GM19043 (cell line): ENCODE measurements at regions not wholly inside any gene's neighbourhood (a gene's known extent, or its start where the extent isn't known, plus 50 kb on each side); places are given as distances from the start of the nearest gene placed in this dataset.

Experiments
- ATAC-seq: cut with Tn5 transposase; IDR thresholded peaks from one replicate; pipeline ENCODE4 v1.9.1; 2021; ENCODE audit warnings: low read depth; ENCODE audit not compliant: unreplicated experiment

- ATAC-seq: no peak
These were observed 481.2 kb downstream of the OTOL1 start for GRCh38 chr3:161977850-161978249.

DNA sequence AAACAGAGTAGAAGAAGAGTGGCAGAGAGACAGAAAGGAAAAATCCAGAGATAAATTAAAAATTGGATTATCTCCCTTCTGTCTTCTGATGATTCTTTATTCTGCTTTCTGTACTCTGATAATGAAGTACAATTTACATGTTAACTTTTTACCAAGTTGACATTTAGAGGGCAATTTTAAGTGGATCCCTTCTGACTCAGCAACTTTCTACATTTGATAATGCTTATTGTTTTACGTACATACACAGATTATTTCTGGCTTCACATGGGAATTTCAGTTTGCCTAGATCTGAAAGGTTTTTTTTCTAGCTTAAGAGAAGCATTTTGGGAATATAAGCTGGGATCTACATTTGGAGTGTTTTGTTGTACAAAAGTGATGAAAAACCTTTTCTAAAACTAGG lies 491.3 kb downstream of the OTOL1 start:
- no peak for ATAC-seq

- no peak for ATAC-seq
These were observed 492.4 kb downstream of the OTOL1 start for GRCh38 chr3:161989012-161989411.

GRCh38 chr3:161990036-161990435 lies 493.4 kb downstream of the OTOL1 start:
- ATAC-seq: no peak

DNA sequence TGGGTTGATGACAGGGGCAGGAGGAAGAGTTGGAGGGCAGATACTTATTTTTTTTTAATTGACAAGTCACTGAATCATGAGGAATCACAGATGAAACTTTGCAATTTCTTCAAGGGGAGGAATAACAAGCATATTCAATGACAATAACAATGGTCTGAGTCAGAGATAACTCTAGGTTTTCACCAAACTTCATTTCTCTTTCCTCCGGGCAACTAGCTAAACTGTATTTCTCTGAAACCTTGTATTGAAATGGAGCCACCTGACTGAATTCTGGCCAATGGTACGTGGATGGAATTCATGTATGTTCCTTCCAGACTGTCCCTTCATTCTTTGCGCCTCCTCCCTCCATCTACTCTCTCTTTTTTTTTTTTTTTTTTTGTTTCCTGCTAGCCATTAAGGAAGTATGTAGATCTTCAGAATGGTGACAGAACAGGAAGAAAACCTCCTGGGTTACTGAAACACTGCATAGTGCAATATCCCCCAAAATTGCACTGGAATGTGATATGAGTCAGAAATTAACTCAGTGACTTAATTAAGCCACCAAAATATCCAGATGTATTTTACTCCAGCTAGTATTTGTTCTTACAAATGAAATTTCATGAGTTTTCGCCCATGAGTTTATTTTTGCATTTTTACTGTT lies 495.4 kb downstream of the OTOL1 start:
- ATAC-seq: no peak

DNA sequence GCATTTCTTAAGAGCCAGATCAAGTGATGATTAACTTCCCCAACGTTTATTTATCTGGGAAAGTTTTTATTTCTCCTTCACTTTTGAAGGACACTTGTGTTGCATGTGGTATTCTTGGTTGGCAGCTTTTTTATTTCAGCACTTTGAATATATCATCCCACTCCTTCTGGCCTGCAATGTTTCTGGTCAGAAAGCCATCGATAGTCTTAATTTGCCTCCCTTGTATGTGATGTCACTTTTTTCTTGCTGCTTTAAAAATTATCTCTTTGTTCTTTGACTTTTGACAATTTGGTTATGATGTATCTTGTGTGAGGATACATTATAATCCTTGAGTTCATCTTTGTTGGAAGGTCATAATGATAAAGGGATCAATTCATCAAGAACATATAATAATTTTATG lies 503.2 kb downstream of the OTOL1 start:
- ATAC-seq: no peak

DNA sequence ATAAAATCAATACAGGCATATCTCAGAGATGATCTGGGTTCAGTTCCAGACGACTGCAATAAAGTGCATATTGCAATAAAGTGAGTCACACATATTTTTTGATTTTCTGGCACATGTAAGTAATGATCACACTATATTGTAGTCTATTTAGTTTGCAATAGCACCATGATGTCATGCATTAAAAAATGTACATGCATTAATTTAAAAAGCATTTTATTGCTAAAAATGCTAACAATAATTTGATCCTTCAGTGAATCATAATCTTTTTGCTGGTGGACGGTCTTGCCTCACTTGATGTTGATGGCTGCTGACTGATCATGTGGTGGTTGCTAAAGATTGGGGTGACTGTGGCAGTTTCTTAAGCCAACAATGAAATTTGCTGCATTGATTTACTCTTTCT lies 511.1 kb downstream of the OTOL1 start:
- no peak for ATAC-seq

- ATAC-seq: no peak
These were observed 516.0 kb downstream of the OTOL1 start for GRCh38 chr3:162012633-162013032.

DNA sequence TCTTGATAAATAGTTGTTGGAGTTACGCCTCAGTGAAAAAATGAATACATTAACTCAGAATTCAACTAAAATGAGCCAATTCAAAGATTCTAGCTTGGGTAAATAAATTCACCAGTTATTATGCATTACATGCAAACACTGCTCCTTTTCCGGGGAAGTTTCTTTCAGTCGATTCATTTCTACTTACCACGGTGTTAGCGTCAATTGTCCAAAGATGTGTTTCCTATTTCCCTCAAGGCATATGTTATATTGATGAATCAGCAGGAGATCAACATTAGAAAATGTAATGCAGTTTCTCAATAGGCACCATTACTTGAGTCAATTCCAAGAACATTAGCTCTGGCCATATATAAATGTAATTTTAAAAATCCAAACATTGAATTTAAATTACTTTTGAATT lies 517.7 kb downstream of the OTOL1 start:
- no peak for ATAC-seq

GRCh38 chr3:162015856-162016255 lies 519.2 kb downstream of the OTOL1 start:
- ATAC-seq: no peak

- ATAC-seq: no peak
These were observed 523.2 kb downstream of the OTOL1 start for GRCh38 chr3:162019817-162020216.

- ATAC-seq: no peak
These were observed 524.6 kb downstream of the OTOL1 start for GRCh38 chr3:162021206-162021605.

GRCh38 chr3:162022911-162023310 lies 526.3 kb downstream of the OTOL1 start:
- no peak for ATAC-seq

DNA sequence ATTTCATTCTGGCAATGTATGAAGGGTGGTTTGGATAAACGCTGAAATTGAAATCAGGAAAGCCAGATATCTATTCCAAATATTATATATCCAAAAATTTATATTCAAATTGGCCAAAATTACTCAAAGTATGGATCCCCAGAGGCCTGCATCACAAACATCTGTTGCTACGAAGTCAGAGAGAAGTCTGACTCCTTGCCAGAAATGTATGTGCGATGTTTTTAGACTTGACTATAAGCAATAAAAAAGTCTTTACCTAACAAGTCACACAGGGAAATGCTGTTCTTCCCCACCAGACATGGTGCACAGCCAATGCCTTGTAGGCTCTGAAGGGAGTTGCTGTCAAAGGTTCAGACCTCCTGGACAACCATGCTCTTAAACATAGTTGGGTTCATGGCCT lies 533.1 kb downstream of the OTOL1 start:
- ATAC-seq: no peak

- ATAC-seq: no peak
These were observed 537.8 kb downstream of the OTOL1 start for GRCh38 chr3:162034368-162034767.

DNA sequence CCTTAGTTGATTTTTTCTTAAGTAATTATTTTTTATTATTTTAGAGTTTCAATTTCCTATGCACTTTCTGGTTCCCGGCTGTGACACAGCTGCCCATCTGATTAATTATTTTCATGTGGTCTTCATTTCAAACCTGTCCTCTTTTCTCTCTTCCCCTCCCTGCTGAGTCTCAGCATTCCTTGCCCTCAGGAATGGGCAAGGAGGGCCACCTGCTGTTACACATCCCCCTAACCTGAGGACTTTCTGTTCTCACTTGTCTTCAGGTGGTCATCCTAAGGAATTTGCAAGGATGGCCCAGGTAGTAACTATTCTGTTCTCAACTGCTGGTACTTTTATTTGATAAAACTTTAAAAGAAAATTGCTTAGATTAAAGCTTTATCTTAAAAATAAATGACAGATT lies 545.0 kb downstream of the OTOL1 start:
- ATAC-seq: no peak

DNA sequence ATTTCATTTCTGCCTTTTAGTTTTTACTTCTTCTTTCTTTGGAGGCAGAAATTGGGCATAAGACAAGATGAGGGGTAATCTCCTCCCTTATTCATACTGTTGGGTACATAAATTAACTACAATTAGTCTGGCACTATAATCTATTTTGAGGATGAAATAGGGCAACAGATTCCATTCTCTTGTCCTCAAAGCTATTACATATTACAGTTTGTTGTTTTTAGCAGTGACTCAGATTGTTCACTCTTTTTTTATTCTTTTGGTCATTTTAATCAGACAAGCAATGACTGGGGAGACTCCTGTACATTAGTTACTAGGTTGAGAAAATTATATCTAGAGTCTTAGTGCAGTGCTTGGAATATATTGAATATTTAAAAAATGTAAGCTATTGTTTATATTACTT lies 556.0 kb downstream of the OTOL1 start:
- ATAC-seq: no peak

GRCh38 chr3:162072656-162073164 lies 576.1 kb downstream of the OTOL1 start:
- ATAC-seq: no peak

GRCh38 chr3:162073422-162073975 lies 576.9 kb downstream of the OTOL1 start:
- ATAC-seq: no peak

- no peak for ATAC-seq
These were observed 580.5 kb downstream of the OTOL1 start for GRCh38 chr3:162077108-162077507.

DNA sequence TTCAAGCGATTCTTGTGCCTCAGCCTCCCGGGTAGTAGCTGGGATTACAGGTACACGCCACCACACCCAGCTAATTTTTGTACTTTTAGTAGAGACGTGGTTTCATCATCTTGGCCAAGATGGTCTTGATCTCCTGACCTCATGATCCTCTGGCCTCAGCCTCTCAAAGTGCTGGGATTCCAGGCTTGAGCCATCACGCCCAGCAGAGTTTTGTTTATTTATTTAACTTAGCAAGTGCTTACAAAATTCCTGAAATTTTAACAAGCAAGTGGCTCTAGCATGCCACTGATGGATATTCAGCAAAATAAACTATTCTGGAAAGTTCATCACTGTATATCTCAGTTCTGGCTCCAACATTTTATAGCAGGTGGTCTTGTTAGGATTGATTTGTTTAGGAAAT lies 585.9 kb downstream of the OTOL1 start:
- ATAC-seq: no peak

DNA sequence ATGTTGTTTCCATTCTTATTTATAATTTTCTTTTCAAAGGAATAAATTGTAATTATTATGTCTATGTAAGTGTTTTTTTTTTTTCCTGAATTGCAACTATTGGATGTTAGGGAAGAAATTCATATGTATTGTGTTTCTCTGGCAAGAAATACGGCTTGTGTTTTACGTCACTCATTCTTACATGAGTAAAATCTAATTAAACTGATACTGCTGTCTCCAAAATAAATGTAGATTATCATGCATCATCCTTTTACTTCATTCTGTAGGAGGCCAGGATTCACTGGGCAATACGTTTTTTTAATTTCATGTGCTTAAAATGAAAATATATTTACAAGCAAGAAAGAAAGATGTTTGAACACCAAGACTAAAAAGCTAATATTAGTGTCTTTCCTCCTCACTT lies 590.8 kb downstream of the OTOL1 start:
- no peak for ATAC-seq

DNA sequence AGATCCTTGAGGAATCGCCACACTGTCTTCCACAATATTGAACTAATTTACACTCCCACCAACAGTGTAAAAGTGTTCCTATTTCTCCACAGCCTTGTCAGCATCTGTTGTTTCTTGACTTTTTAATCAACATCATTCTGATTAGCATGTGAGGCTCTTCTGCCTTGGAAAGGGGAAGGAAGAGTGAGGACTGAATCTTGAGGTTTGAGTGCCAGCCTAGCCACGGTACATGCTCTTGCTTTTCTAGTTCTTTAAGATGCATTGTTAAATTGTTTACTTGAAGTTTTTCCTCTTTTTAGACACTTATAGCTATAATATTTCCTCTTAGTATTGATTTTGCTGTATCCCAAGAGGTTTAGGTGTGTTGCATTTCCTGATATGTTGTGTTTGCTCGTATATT lies 596.1 kb downstream of the OTOL1 start:
- no peak for ATAC-seq
